22Rv1 (cell line): ENCODE measurements at regions not wholly inside any gene's neighbourhood (a gene's known extent, or its start where the extent isn't known, plus 50 kb on each side); places are given as distances from the start of the nearest gene placed in this dataset.

Experiments used
- ZFX ChIP-seq: fragments of 450-650 bp; IDR thresholded peaks from 2 replicates; pipeline ENCODE4 v1.6.1; 2017; ENCODE audit warnings: antibody characterized with exemption, borderline replicate concordance
- TF ChIP-seq, protein P1 (sequence below): fragments of 450-650 bp; IDR thresholded peaks from 2 replicates; pipeline ENCODE4 v1.5.1; 2017; ENCODE audit warnings: mild to moderate bottlenecking

DNA sequence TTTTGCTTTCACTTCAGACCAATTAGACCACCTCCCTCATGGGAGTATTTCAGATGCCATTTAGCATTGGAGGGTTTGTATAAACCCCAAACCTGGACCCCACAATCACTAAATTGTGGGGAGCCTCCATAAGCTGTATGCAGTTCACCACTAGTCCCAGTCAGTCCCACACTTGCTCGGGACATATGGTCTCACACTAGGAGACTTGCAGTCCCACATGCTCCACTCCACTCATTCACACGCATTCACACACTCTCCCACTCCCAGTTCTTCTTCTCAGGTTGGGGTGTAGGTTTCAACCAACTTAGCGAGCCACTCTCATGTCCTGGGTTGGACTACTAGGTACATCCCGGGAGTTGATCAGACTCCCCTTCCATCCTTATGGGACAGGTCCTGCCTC lies 84.5 kb upstream of the GPR6 start:
- TF ChIP-seq, protein P1, sequence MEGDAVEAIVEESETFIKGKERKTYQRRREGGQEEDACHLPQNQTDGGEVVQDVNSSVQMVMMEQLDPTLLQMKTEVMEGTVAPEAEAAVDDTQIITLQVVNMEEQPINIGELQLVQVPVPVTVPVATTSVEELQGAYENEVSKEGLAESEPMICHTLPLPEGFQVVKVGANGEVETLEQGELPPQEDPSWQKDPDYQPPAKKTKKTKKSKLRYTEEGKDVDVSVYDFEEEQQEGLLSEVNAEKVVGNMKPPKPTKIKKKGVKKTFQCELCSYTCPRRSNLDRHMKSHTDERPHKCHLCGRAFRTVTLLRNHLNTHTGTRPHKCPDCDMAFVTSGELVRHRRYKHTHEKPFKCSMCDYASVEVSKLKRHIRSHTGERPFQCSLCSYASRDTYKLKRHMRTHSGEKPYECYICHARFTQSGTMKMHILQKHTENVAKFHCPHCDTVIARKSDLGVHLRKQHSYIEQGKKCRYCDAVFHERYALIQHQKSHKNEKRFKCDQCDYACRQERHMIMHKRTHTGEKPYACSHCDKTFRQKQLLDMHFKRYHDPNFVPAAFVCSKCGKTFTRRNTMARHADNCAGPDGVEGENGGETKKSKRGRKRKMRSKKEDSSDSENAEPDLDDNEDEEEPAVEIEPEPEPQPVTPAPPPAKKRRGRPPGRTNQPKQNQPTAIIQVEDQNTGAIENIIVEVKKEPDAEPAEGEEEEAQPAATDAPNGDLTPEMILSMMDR, result no peak
- TF ChIP-seq ZFX, result no peak
